HepG2 (cell line): ENCODE measurements at regions not wholly inside any gene's neighbourhood (a gene's known extent, or its start where the extent isn't known, plus 50 kb on each side); places are given as distances from the start of the nearest gene placed in this dataset.
A peak's percentile ranks its signal among the peaks of the same experiment; 100 is the strongest.

Source experiments
- ATAC-seq: fragments of 200-7000 bp; cut with Tn5 transposase; 3 replicates; pipeline ENCODE4 v1.9.1; 2020; ENCODE audit warnings: mild to moderate bottlenecking, moderate library complexity
- BruUV-seq: library from RNA; stranded (reverse); fragments of 400-500 nt; replicated peaks from 2 replicates; lab custom pipeline; 2021; lab: Mats Ljungman, UMichigan
- CTCF ChIA-PET: fragments of 300-600 bp; formaldehyde crosslinking; extraction: SDS; loops from one replicate; lab custom pipeline; 2021; ENCODE audit warnings: low total read pairs, inconsistent platforms, low intra/inter-chr PET ratio; lab: Yijun Ruan, JAX
- POLR2A ChIA-PET: fragments of 350-600 bp; sonication (Branson Sonifier 250); formaldehyde crosslinking; loops from one replicate; lab custom pipeline; 2020; ENCODE audit warnings: antibody characterized with exemption, inconsistent platforms; lab: Yijun Ruan, JAX
- DNase-seq: peaks from one replicate; pipeline ENCODE4 v3.0.0-alpha.2; 2015; ENCODE audit warnings: low spot score
- FAIRE-seq: peaks from 3 replicates; lab custom pipeline; 2011; peaks lifted over from hg19 to GRCh38; lab: Jason Lieb, UNC
- H2AFZ ChIP-seq: one replicate; pipeline ENCODE4 v1.6.1; 2011; ENCODE audit warnings: low read length, inconsistent platforms
- H3K27ac ChIP-seq: fragments of 300-600 bp; 3 replicates; pipeline ENCODE4 v1.8.0; 2011; ENCODE audit warnings: mixed run types, mild to moderate bottlenecking, mixed read lengths, low read length, inconsistent platforms; ENCODE audit not compliant: insufficient read depth; ENCODE audit errors: extremely low read length
- H3K27me3 ChIP-seq, 2 experiments: fragments of 200-600 bp in 1 of 2; 2 replicates in 1 of 2; 3 replicates in 1 of 2; pipeline versions ENCODE4 v1.6.0 to v1.8.0; 2011; ENCODE audit warnings: low read length in 2 of 2, mild to moderate bottlenecking in 2 of 2, moderate library complexity in 2 of 2, inconsistent platforms in 1 of 2; ENCODE audit not compliant: insufficient read depth in 2 of 2, control insufficient read depth in 1 of 2
- H3K36me3 ChIP-seq, 2 experiments: fragments of 200-600 bp in 1 of 2; replicated peaks in 1 of 2; 2 replicates in 1 of 2; 3 replicates in 1 of 2; pipeline versions ENCODE4 v1.5.1 to v1.8.0; 2011; ENCODE audit warnings: low read length in 2 of 2, inconsistent platforms in 1 of 2; ENCODE audit not compliant: insufficient read depth in 2 of 2, control insufficient read depth in 1 of 2
- H3K4me1 ChIP-seq: 2 replicates; pipeline ENCODE4 v1.5.1; 2012; ENCODE audit warnings: low read length, inconsistent platforms; ENCODE audit not compliant: insufficient read depth
- H3K4me2 ChIP-seq: 2 replicates; pipeline ENCODE4 v1.6.0; 2011; ENCODE audit warnings: low read depth, low read length, inconsistent platforms
- H3K4me3 ChIP-seq, 3 experiments: fragments of 200-600 bp in 1 of 3; sonication (generic), shearing (Covaris generic) in 1 of 3; replicated peaks in 1 of 3; 2 replicates each; pipeline ENCODE4 v1.5.1; 2011 to 2016; ENCODE audit warnings: low read length in 3 of 3, inconsistent platforms in 2 of 3, low read depth in 2 of 3, mild to moderate bottlenecking in 2 of 3, control low read depth in 1 of 3, mixed read lengths in 1 of 3; ENCODE audit not compliant: insufficient read depth in 1 of 3
- H3K79me2 ChIP-seq: one replicate; pipeline ENCODE4 v1.6.1; 2011; ENCODE audit warnings: low read length, inconsistent platforms; ENCODE audit not compliant: insufficient read depth
- H3K9ac ChIP-seq: 2 replicates; pipeline ENCODE4 v1.6.0; 2011; ENCODE audit warnings: mild to moderate bottlenecking, low read depth, low read length, inconsistent platforms; ENCODE audit not compliant: insufficient read depth
- H3K9me3 ChIP-seq: 2 replicates; pipeline ENCODE4 v1.5.1; 2012; ENCODE audit warnings: mild to moderate bottlenecking, low read length
- H4K20me1 ChIP-seq: 2 replicates; pipeline ENCODE4 v1.6.0; 2011; ENCODE audit warnings: inconsistent platforms, mild to moderate bottlenecking, low read length, moderate library complexity; ENCODE audit not compliant: insufficient read depth
- ATRX ChIP-seq: sonication (generic); formaldehyde crosslinking; IDR thresholded peaks from 2 replicates; pipeline ENCODE4 v1.4.0; 2020; ENCODE audit warnings: missing genetic modification reagents, borderline replicate concordance
- BORCS8-MEF2B ChIP-seq: sonication (generic); formaldehyde crosslinking; IDR thresholded peaks from 2 replicates; pipeline ENCODE4 v1.8.0; 2022; ENCODE audit warnings: mild to moderate bottlenecking, missing genetic modification reagents
- KLF15 ChIP-seq: sonication (generic); formaldehyde crosslinking; IDR thresholded peaks from 2 replicates; pipeline ENCODE4 v1.8.1; 2023; ENCODE audit warnings: borderline replicate concordance, mild to moderate bottlenecking, inconsistent platforms, missing genetic modification reagents, mixed read lengths
- NCOA2 ChIP-seq: sonication (generic); formaldehyde crosslinking; IDR thresholded peaks from 2 replicates; pipeline ENCODE4 v1.8.0; 2022; ENCODE audit warnings: inconsistent platforms
- POGZ ChIP-seq: sonication (generic); formaldehyde crosslinking; IDR thresholded peaks from 2 replicates; pipeline ENCODE4 v1.4.0; 2020; ENCODE audit warnings: mild to moderate bottlenecking, missing genetic modification reagents
- POLR2A ChIP-seq, 2 experiments: IDR thresholded peaks; 2 replicates each; pipeline ENCODE4 v1.6.1; 2011; ENCODE audit warnings: low read depth in 2 of 2, low read length in 2 of 2, mild to moderate bottlenecking in 1 of 2, moderate library complexity in 1 of 2; ENCODE audit not compliant: insufficient read depth in 1 of 2
- RARA ChIP-seq: IDR thresholded peaks from 2 replicates; pipeline ENCODE4 v1.6.1; 2016; ENCODE audit warnings: missing genetic modification reagents, missing compliant biosample characterization
- SALL2 ChIP-seq: sonication (generic); formaldehyde crosslinking; IDR thresholded peaks from 2 replicates; pipeline ENCODE4 v1.8.1; 2023; ENCODE audit warnings: mild to moderate bottlenecking, missing genetic modification reagents, inconsistent platforms
- SNAPC2 ChIP-seq: sonication (generic); formaldehyde crosslinking; IDR thresholded peaks from 2 replicates; pipeline ENCODE4 v1.8.1; 2022; ENCODE audit warnings: mild to moderate bottlenecking, missing genetic modification reagents
- SOX13 ChIP-seq, 3 experiments: fragments of 450-650 bp in 1 of 3; sonication (generic) in 1 of 3; formaldehyde crosslinking in 1 of 3; IDR thresholded peaks in 2 of 3; conservative IDR thresholded peaks in 1 of 3; 2 replicates each; pipeline versions ENCODE4 v1.5.0 to v1.6.1; 2016 to 2020; ENCODE audit warnings: antibody characterized with exemption in 1 of 3, mild to moderate bottlenecking in 1 of 3, missing compliant biosample characterization in 1 of 3, missing genetic modification reagents in 1 of 3, moderate library complexity in 1 of 3
- TCF7L2 ChIP-seq: IDR thresholded peaks from 2 replicates; pipeline ENCODE4 v1.6.1; 2011; ENCODE audit warnings: mild to moderate bottlenecking, low read depth, low read length, moderate library complexity
- YEATS2 ChIP-seq: sonication (generic); formaldehyde crosslinking; IDR thresholded peaks from 2 replicates; pipeline ENCODE4 v1.4.0; 2020; ENCODE audit warnings: missing genetic modification reagents, borderline replicate concordance
- ZNF143 ChIP-seq: sonication (generic); formaldehyde crosslinking; IDR thresholded peaks from 2 replicates; pipeline ENCODE4 v1.4.0; 2020; ENCODE audit warnings: missing genetic modification reagents
- ZNF24 ChIP-seq: fragments of 450-650 bp; IDR thresholded peaks from 2 replicates; pipeline ENCODE4 v1.6.1; 2017; ENCODE audit warnings: antibody characterized with exemption, mild to moderate bottlenecking
- ZNF263 ChIP-seq: sonication (generic); formaldehyde crosslinking; IDR thresholded peaks from 2 replicates; pipeline ENCODE4 v1.4.0; 2020; ENCODE audit warnings: missing genetic modification reagents
- ZNF350 ChIP-seq: sonication (generic); formaldehyde crosslinking; IDR thresholded peaks from 2 replicates; pipeline ENCODE4 v1.4.0; 2020; ENCODE audit warnings: mild to moderate bottlenecking, low read depth, missing genetic modification reagents, borderline replicate concordance
- ZNF354B ChIP-seq: sonication (generic); formaldehyde crosslinking; IDR thresholded peaks from 2 replicates; pipeline ENCODE4 v1.8.0; 2022; ENCODE audit warnings: mild to moderate bottlenecking, missing genetic modification reagents
- ZNF484 ChIP-seq: sonication (generic); formaldehyde crosslinking; IDR thresholded peaks from 2 replicates; pipeline ENCODE4 v1.5.1; 2020; ENCODE audit warnings: mild to moderate bottlenecking, low read depth, missing genetic modification reagents, borderline replicate concordance
- ZNF569 ChIP-seq: sonication (generic); formaldehyde crosslinking; IDR thresholded peaks from 2 replicates; pipeline ENCODE4 v1.5.0; 2020; ENCODE audit warnings: mild to moderate bottlenecking, missing genetic modification reagents, moderate library complexity, borderline replicate concordance
- ZNF644 ChIP-seq: IDR thresholded peaks from 2 replicates; pipeline ENCODE4 v1.6.1; 2016; ENCODE audit warnings: low read depth
- ZNF713 ChIP-seq: sonication (generic); formaldehyde crosslinking; IDR thresholded peaks from 2 replicates; pipeline ENCODE4 v1.4.0; 2020; ENCODE audit warnings: mild to moderate bottlenecking, missing genetic modification reagents
- ZNF761 ChIP-seq: sonication (generic); formaldehyde crosslinking; conservative IDR thresholded peaks from 2 replicates; pipeline ENCODE4 v1.4.0; 2020; ENCODE audit warnings: mild to moderate bottlenecking, missing genetic modification reagents
- WGBS: methylation state at CpG from one replicate; pipeline ENCODE4 v1.1.6; 2017; ENCODE audit warnings: low lambda C conversion rate; 5-methylcytosine and 5-hydroxymethylcytosine counted together
- in situ Hi-C: cut with HindIII; loops from 2 replicates; pipeline ENCODE4 v1.10.0; 2017; ENCODE audit warnings: low pct_unique_long_range_greater_than_20kb; ENCODE audit not compliant: extremely low pct_ligation_motif_present
- intact Hi-C: fragments of 100-400 bp; cut with micrococcal nuclease; formaldehyde crosslinking; loops from one replicate; pipeline ENCODE4 v1.10.0; 2022; ENCODE audit not compliant: unreplicated experiment
- TF ChIP-seq, protein P1 (sequence below): sonication (generic); formaldehyde crosslinking; IDR thresholded peaks from 2 replicates; pipeline ENCODE4 v1.4.0; 2020; ENCODE audit warnings: mild to moderate bottlenecking, low read depth, missing genetic modification reagents
- TF ChIP-seq, protein P2 (sequence below): sonication (generic); formaldehyde crosslinking; IDR thresholded peaks from 2 replicates; pipeline ENCODE4 v1.4.0; 2020; ENCODE audit warnings: missing genetic modification reagents

DNA sequence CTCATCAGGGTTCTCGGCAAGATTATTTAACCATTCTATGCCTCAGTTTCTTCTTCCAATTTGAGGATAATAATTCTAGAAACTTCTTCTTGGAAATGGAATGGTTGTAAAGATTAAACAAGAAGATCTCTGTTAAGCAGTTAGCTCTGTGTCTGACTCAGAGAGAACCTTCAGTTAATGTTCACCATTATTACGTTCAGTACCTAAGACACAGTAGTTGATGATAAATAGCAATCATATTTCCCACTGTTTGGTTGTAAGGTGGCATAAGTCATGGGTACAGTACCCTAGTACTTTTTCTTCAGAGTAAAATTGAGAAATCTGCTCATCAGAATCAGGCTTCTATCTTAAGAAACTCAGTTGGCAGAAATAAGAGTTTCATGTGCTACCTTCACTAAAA is 366.5 kb upstream of the BOD1L1 start (continued):
- no peak for TF ChIP-seq SALL2 (CRISPR knock-in tag)
- TF ChIP-seq ZNF569 (CRISPR knock-in tag): no peak
- no peak for TF ChIP-seq ZNF350
- no peak for TF ChIP-seq ZNF713 (CRISPR knock-in tag)
- TF ChIP-seq ZNF484 (CRISPR knock-in tag): no peak
- TF ChIP-seq, all 625 proteins: peak for 0

DNA sequence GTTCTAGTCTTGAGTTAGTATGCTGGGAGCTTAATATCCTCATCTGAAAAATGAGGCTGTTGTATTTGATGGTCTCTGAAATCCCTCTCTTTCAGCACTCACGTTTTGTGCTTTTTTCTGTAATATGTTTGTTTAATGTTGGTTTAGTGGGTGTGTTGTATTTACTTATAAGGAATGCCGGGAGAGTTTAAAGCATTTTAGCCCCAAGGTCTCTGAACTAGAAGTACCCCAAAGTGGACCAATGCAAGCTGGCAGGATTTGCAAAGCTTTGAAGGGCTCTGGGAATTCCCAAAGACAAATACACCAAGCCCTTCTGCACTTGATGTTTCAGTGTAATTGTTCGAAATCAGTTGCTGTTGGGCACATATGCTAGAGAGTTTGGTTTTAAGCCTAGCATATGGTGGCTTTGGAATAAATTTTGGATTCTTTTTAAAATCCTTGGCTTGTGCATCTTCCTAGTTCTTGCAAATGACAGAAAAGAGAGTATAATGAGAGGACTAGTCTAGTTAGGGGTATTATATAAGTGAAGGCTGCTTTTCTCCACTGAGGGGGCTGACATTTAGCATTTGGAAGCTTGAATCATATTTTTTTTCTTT is 371.4 kb upstream of the BOD1L1 start:
- CTCF ChIA-PET: no interaction called here
- H3K4me1 ChIP-seq: no peaks in the 10 kb centered on the region
- H2AFZ ChIP-seq: no peak overlapping the region
- no peak overlapping the region for H3K4me3 ChIP-seq
- no peak overlapping the region for H3K4me2 ChIP-seq
- ATAC-seq: peak; percentile 78
- POLR2A ChIA-PET: no interaction called here
- 3% methylated on average over 3 of the region's 3 CpGs for WGBS
- no TSS peak for BruUV-seq
- intact Hi-C loops (no loop called here), in situ Hi-C loops (no loop called here)
- H3K79me2 ChIP-seq: no peaks in the 10 kb centered on the region
- H4K20me1 ChIP-seq: no peaks in the 10 kb centered on the region
- no peaks in the 10 kb centered on the region for H3K27me3 ChIP-seq
- no peak overlapping the region for H3K27ac ChIP-seq
- peak; percentile 18 for DNase-seq
- no peak for FAIRE-seq
- peaks cover 83% of the 10 kb centered on the region for H3K9me3 ChIP-seq
- no peaks in the 10 kb centered on the region for H3K36me3 ChIP-seq
- H3K9ac ChIP-seq: no peak overlapping the region
- TF ChIP-seq BORCS8-MEF2B (CRISPR knock-in tag) (no peak), POGZ (CRISPR knock-in tag) (no peak), YEATS2 (CRISPR knock-in tag) (no peak), ATRX (CRISPR knock-in tag) (no peak), ZNF354B (CRISPR knock-in tag) (no peak), KLF15 (CRISPR knock-in tag) (no peak), ZNF644 (CRISPR knock-in tag) (0 out of 2 replicates have a peak, but pooled peaks have one; percentile 29), ZNF761 (CRISPR knock-in tag) (no peak), ZNF263 (CRISPR knock-in tag) (no peak), TCF7L2 (peak; percentile 63), POLR2A (IDR thresholded peaks at IDR 0.05; ENCODE audit: insufficient read depth in 1 of 2, low read depth in 2 of 2, low read length in 2 of 2) (no peak), RARA (0 out of 2 replicates have a peak, but pooled peaks have one; percentile 7), ZNF143 (CRISPR knock-in tag) (0 out of 2 replicates have a peak, but pooled peaks have one; percentile 23), ZNF24 (no peak), SOX13 (IDR thresholded peaks at IDR 0.05) (no peak), SOX13 (CRISPR knock-in tag; conservative IDR thresholded peaks at IDR 0.05 in 1 of 2, IDR thresholded peaks at IDR 0.05 in 1 of 2) (peak in 1 of 2 experiments; percentile 70; a peak in 2 of 4 replicates), SNAPC2 (no peak), NCOA2 (peak; percentile 66; the same call in 1 of the 2 replicates)
- TF ChIP-seq, protein P1, sequence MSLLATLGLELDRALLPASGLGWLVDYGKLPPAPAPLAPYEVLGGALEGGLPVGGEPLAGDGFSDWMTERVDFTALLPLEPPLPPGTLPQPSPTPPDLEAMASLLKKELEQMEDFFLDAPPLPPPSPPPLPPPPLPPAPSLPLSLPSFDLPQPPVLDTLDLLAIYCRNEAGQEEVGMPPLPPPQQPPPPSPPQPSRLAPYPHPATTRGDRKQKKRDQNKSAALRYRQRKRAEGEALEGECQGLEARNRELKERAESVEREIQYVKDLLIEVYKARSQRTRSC (CRISPR knock-in tag): no peak
- TF ChIP-seq, protein P2, sequence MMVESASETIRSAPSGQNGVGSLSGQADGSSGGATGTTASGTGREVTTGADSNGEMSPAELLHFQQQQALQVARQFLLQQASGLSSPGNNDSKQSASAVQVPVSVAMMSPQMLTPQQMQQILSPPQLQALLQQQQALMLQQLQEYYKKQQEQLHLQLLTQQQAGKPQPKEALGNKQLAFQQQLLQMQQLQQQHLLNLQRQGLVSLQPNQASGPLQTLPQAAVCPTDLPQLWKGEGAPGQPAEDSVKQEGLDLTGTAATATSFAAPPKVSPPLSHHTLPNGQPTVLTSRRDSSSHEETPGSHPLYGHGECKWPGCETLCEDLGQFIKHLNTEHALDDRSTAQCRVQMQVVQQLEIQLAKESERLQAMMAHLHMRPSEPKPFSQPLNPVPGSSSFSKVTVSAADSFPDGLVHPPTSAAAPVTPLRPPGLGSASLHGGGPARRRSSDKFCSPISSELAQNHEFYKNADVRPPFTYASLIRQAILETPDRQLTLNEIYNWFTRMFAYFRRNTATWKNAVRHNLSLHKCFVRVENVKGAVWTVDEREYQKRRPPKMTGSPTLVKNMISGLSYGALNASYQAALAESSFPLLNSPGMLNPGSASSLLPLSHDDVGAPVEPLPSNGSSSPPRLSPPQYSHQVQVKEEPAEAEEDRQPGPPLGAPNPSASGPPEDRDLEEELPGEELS (CRISPR knock-in tag): peak; percentile 26; the same call in 1 of the 2 replicates
